Fibroblast of lung (primary cell): ENCODE measurements at regions not wholly inside any gene's neighbourhood (a gene's known extent, or its start where the extent isn't known, plus 50 kb on each side); places are given as distances from the start of the nearest gene placed in this dataset.

Experiments used
- DNase-seq, 2 donors: peaks; one replicate each; pipeline versions ENCODE4 v3.0.0 to v3.0.0-alpha.2; 2010; ENCODE audit warnings: low read depth in 2 of 2
- H2AFZ ChIP-seq: 2 replicates; pipeline ENCODE4 v1.5.1; 2012; ENCODE audit warnings: low read length, control low read depth, inconsistent platforms
- H3K27ac ChIP-seq: 2 replicates; pipeline ENCODE4 v1.5.1; 2011; ENCODE audit warnings: low read length, control low read depth; ENCODE audit not compliant: insufficient read depth
- H3K27me3 ChIP-seq: 2 replicates; pipeline ENCODE4 v1.5.1; 2011; ENCODE audit warnings: mild to moderate bottlenecking, low read length; ENCODE audit not compliant: control insufficient read depth, insufficient read depth
- H3K36me3 ChIP-seq: 2 replicates; pipeline ENCODE4 v1.5.1; 2011; ENCODE audit warnings: low read length; ENCODE audit not compliant: control insufficient read depth, insufficient read depth
- H3K4me1 ChIP-seq: 2 replicates; pipeline ENCODE4 v1.5.1; 2011; ENCODE audit warnings: low read length; ENCODE audit not compliant: control insufficient read depth, insufficient read depth; ENCODE audit errors: extremely low read depth
- H3K4me2 ChIP-seq: 2 replicates; pipeline ENCODE4 v1.5.1; 2011; ENCODE audit warnings: low read length, control low read depth; ENCODE audit not compliant: insufficient read depth; ENCODE audit errors: extremely low read depth
- H3K4me3 ChIP-seq, 4 experiments: fragments of 200-600 bp in 1 of 4; sonication (generic) in 1 of 4; replicated peaks in 1 of 4; 2 replicates each; pipeline ENCODE4 v1.5.1; 2011 to 2016; ENCODE audit warnings: low read length in 4 of 4, low read depth in 3 of 4, mild to moderate bottlenecking in 3 of 4, control low read depth in 2 of 4, inconsistent platforms in 1 of 4, mixed read lengths in 1 of 4; ENCODE audit not compliant: insufficient read depth in 1 of 4; ENCODE audit errors: control extremely low read depth in 1 of 4
- H3K79me2 ChIP-seq: 2 replicates; pipeline ENCODE4 v1.5.1; 2012; ENCODE audit warnings: mild to moderate bottlenecking, low read length, inconsistent platforms; ENCODE audit not compliant: control insufficient read depth, insufficient read depth
- H3K9ac ChIP-seq: 2 replicates; pipeline ENCODE4 v1.5.1; 2011; ENCODE audit warnings: mild to moderate bottlenecking, low read length, control low read depth; ENCODE audit not compliant: insufficient read depth
- H3K9me3 ChIP-seq: 2 replicates; pipeline ENCODE4 v1.5.1; 2012; ENCODE audit warnings: low read depth, low read length; ENCODE audit not compliant: control insufficient read depth, insufficient read depth
- H4K20me1 ChIP-seq: 2 replicates; pipeline ENCODE4 v1.5.1; 2011; ENCODE audit warnings: low read length; ENCODE audit not compliant: control insufficient read depth, insufficient read depth; ENCODE audit errors: extremely low read depth
- CTCF ChIP-seq, 2 donors: IDR thresholded peaks in 1 of 2; conservative IDR thresholded peaks in 1 of 2; 1 replicate in 1 of 2; 2 replicates in 1 of 2; pipeline ENCODE4 v1.5.1; 2011 to 2012; ENCODE audit warnings: low read length in 2 of 2, control low read depth in 1 of 2, inconsistent platforms in 1 of 2, low read depth in 1 of 2, mild to moderate bottlenecking in 1 of 2
- EZH2 ChIP-seq: IDR thresholded peaks from 2 replicates; pipeline ENCODE4 v1.5.1; 2012; ENCODE audit warnings: low read length, control low read depth, mild to moderate bottlenecking; ENCODE audit errors: missing control alignments

DNA sequence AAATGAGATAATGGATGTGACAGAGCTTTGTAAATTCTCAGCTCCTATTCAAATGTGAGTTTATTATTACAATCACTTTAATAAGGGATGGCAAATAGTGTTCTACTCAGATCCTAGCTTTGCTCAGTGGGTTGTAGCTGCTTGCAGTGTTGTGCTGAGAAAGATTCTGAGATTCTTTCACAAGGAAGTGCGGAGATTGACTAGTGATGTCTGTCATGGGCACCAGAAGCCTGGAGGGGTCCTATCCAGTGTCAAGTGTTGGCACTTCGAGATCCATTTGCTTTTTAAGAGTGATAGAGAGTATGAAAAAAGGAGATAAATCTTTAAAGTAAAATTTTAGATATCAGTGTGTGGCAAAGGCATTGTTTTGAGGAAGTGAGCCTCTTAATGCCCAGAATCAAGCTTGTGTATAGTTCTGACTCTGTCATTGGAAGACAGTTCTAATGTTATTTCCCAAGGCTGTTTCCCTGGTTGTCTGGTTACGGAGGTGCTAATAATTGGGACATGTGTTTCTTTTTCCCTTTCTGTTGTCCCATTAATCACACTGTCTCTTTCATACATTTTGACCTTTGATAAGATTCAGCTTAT, 181.7 kb upstream of the SPRED2 start:
- Histone ChIP-seq H4K20me1 (no peaks in the 10 kb centered on the region), H3K4me1 (no peaks in the 10 kb centered on the region), H3K4me3 (no peak overlapping the region), H3K9ac (no peak overlapping the region), H3K27me3 (peaks cover 4% of the 10 kb centered on the region), H3K27ac (no peak overlapping the region), H2AFZ (no peak overlapping the region), H3K36me3 (no peaks in the 10 kb centered on the region), H3K9me3 (no peaks in the 10 kb centered on the region), H3K4me2 (no peak overlapping the region), H3K79me2 (no peaks in the 10 kb centered on the region)
- no peak for TF ChIP-seq EZH2
- TF ChIP-seq CTCF (conservative IDR thresholded peaks at IDR 0.05 in 1 of 2, IDR thresholded peaks at IDR 0.05 in 1 of 2; ENCODE audit: low read depth in 1 of 2, low read length in 2 of 2) = no peak
- DNase-seq = no peak

- TF ChIP-seq CTCF (conservative IDR thresholded peaks at IDR 0.05 in 1 of 2, IDR thresholded peaks at IDR 0.05 in 1 of 2; ENCODE audit: low read depth in 1 of 2, low read length in 2 of 2) (no peak), EZH2 (no peak)
- DNase-seq = no peak
- no peaks in the 10 kb centered on the region for H4K20me1 ChIP-seq
- no peak overlapping the region for H3K27ac ChIP-seq
- no peaks in the 10 kb centered on the region for H3K9me3 ChIP-seq
- H3K36me3 ChIP-seq = no peaks in the 10 kb centered on the region
- H3K27me3 ChIP-seq = peaks cover 4% of the 10 kb centered on the region
- H2AFZ ChIP-seq = no peak overlapping the region
- H3K4me1 ChIP-seq = no peaks in the 10 kb centered on the region
- H3K79me2 ChIP-seq = no peaks in the 10 kb centered on the region
- no peak overlapping the region for H3K4me2 ChIP-seq
- no peak overlapping the region for H3K4me3 ChIP-seq
- no peak overlapping the region for H3K9ac ChIP-seq
Measured at GRCh38 chr2:65611488-65611887, 179.1 kb upstream of the SPRED2 start.

GRCh38 chr2:65608916-65609315, 176.5 kb upstream of the SPRED2 start:
- Histone ChIP-seq H3K36me3 (no peaks in the 10 kb centered on the region), H4K20me1 (no peaks in the 10 kb centered on the region), H3K27ac (no peak overlapping the region), H3K4me2 (no peak overlapping the region), H3K79me2 (no peaks in the 10 kb centered on the region), H3K4me3 (no peak overlapping the region), H3K27me3 (peaks cover 4% of the 10 kb centered on the region), H2AFZ (no peak overlapping the region), H3K4me1 (no peaks in the 10 kb centered on the region), H3K9ac (no peak overlapping the region), H3K9me3 (no peaks in the 10 kb centered on the region)
- DNase-seq = no peak
- no peak for TF ChIP-seq CTCF (conservative IDR thresholded peaks at IDR 0.05 in 1 of 2, IDR thresholded peaks at IDR 0.05 in 1 of 2; ENCODE audit: low read depth in 1 of 2, low read length in 2 of 2)
- TF ChIP-seq EZH2 = no peak
